Kidney glomerular epithelial cell (primary cell): ENCODE measurements at regions not wholly inside any gene's neighbourhood (a gene's known extent, or its start where the extent isn't known, plus 50 kb on each side); places are given as distances from the start of the nearest gene placed in this dataset.

Experiments
- DNase-seq: peaks from one replicate; lab custom pipeline; 2025; lab: John Stamatoyannopoulos, UW

GRCh38 chr11:70535191-70535971 lies 137.1 kb downstream of the CTTN start:
- DNase-seq, result no peak

- DNase-seq, result no peak
Observed at GRCh38 chr11:70536051-70536877, 137.9 kb downstream of the CTTN start.

- DNase-seq, result no peak
Observed at GRCh38 chr11:70537576-70538571, 139.5 kb downstream of the CTTN start.

DNA sequence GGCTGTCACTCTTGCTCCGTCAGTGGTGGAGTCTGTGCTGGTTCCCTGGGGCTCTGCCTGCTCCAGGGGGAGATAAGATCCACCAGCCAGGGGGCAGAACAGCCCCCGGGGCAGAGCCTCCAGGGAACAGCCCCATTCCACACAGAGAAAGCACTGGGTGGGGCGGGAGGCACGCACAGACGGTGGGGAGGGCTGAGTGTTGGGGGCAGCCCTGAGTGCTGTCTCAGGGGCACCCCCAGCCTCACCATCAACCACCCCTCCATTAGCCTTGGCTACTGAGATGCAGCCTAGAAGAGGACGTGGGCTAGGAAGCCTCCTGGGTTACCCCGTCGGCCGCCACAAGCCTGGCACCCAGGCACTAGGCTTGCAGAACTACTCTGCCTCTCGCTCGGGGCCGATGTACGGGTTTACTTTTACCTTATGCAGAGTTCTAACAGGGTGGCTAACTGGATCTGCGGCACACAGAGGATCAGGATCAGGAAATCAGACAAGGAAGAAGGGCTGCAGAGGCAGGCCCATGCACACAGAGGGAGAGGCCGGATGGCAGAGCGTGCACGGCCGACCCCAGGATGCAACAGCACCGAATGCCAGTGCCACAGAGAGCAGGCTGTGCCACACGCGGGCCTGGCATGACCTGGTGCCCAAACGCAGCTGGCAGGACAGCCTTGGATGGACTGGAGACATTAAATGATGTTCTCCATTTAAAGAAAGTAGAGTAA lies 140.5 kb downstream of the CTTN start:
- no peak for DNase-seq

- no peak for DNase-seq
Observed at GRCh38 chr11:70539360-70540095, 141.2 kb downstream of the CTTN start.

GRCh38 chr11:70540196-70540595 lies 141.9 kb downstream of the CTTN start:
- no peak for DNase-seq

GRCh38 chr11:70541176-70541575 lies 142.8 kb downstream of the CTTN start:
- DNase-seq, result no peak

- DNase-seq, result no peak
Observed at GRCh38 chr11:70541699-70542098, 143.4 kb downstream of the CTTN start.

GRCh38 chr11:70542406-70542805 lies 144.1 kb downstream of the CTTN start:
- no peak for DNase-seq

DNA sequence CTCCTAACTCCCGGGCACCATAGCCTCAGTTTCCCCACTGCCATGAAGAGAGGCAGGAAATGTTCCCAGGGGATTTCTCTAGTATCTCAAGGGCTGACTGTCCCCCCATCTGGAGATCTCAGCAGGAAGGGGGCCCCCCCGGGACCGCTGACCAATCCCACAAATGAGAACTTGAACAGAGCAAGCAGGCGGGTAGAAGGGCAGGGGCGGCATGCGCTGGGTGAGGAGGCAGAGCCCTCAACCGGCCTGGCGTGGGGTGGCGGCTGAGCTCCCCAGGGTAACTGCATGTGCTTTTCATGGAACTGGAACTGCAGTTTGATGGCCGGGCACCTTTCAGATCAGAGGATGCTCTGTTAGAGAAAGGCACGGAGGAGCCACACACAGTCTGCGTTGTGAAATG lies 144.5 kb downstream of the CTTN start:
- DNase-seq, result no peak

DNA sequence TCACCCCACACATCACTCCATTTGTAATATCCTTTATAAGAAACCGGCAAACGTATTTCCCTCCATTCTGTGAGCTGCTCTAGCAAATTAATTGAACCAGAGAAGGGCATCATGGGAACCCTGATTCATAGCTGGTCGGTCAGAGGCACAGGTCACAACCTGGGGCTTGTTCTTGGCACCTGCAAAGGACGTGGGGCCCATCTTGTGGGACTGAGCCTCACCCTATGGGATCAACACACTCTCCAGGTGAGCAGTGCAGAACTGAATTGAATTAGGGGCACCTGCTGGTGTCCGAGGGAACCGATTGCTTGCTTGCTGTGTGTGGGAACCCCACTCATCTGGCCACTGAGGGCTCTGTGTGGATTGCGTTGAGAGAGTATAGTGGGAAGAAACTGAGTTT lies 145.3 kb downstream of the CTTN start:
- no peak for DNase-seq

GRCh38 chr11:70544067-70544773 lies 145.9 kb downstream of the CTTN start:
- DNase-seq, result no peak

GRCh38 chr11:70544774-70545609 lies 146.7 kb downstream of the CTTN start:
- no peak for DNase-seq

DNA sequence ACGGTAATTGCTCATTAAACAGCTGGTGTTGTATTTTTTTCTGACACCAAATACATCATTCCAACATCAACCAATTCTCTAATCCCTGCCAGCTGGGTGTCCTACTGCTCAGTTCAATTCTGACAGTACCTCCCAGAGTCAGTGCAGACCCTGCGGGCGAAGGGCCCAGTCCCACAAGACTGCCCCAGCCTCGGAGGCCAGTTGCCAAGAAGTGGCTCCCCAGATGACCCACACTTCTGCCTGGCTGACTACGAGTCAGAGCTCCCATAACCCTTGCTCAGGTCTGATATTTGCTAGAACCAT lies 147.2 kb downstream of the CTTN start:
- DNase-seq, result no peak

DNA sequence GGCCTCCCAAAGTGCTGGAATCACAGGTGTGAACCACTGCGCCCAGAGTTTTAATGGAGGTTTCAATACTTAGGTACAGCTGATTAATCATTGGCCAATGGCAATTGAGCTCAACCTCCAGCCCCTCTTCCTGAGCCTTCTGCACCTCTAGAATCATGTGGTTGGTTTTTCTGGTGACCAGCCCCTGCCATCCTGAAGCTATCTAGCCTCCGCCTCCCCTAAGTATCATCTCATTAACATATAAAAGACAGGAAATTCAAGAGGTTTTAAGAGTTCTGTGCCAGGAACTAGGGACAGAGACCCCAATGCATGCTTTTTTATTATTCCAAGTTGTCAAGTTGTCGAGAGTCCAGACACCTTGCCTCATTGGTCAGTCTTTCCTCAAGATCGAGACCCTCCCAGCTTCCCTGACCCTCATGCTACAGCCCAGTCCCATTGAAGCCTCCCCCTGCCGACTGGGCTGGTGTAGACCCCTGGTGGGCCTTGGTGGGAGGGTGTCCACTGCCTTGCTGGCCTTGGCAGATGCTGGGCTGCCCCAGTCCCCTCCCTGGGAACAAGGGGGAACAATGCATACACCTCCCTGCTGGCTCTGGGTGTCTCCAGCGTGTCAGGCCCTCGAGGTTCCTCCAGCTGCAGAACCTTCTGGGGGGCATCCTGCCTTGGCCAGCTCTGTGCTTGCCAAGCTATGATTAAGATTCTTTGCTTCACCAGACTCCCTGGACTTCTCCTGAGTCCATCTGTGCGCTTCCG lies 148.0 kb downstream of the CTTN start:
- DNase-seq, result no peak

GRCh38 chr11:70547386-70547785 lies 149.1 kb downstream of the CTTN start:
- no peak for DNase-seq

GRCh38 chr11:70547821-70548670 lies 149.7 kb downstream of the CTTN start:
- DNase-seq, result no peak

GRCh38 chr11:70548976-70549375 lies 150.6 kb downstream of the CTTN start:
- DNase-seq, result no peak
